Keratinocyte (primary cell): ENCODE measurements at regions not wholly inside any gene's neighbourhood (a gene's known extent, or its start where the extent isn't known, plus 50 kb on each side); places are given as distances from the start of the nearest gene placed in this dataset.

Experiments used
- CTCF ChIP-seq, 3 experiments: IDR thresholded peaks in 1 of 3; conservative IDR thresholded peaks in 1 of 3; optimal IDR thresholded peaks in 1 of 3; 2 replicates in 2 of 3; 3 replicates in 1 of 3; pipeline versions ENCODE3 to v1.5.1; 2011; ENCODE audit warnings: low read length in 3 of 3, mild to moderate bottlenecking in 3 of 3, moderate library complexity in 2 of 3, control low read depth in 1 of 3, inconsistent platforms in 1 of 3; ENCODE audit not compliant: insufficient read depth in 2 of 3; ENCODE audit errors: extremely low read depth in 1 of 3
- EZH2 ChIP-seq: IDR thresholded peaks from one replicate; pipeline ENCODE4 v1.6.1; 2012; ENCODE audit warnings: inconsistent platforms, mild to moderate bottlenecking, low read length, moderate library complexity

DNA sequence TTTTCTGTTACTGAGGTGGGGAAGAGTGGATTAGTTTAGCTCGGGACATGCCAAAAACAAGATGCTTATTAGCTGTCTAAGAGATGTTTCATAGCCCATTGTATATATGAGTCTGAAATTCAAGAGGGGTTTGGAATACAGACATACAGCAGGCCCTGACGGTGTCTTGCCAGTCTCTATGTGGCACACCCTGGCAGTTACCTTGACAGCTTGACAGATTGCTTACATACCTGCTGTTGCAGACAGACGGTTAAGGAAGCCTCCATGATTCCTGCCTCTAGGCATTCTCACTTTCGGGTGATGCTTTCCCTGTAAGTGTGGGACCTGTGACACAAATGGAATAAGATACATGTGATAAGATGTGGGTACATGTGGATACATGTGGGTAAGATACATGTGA lies 95.0 kb downstream of the QRSL1 start:
- no peak for TF ChIP-seq CTCF (optimal IDR thresholded peaks at IDR 0.05 in 1 of 3, IDR thresholded peaks at IDR 0.05 in 1 of 3, conservative IDR thresholded peaks at IDR 0.05 in 1 of 3; ENCODE audit: extremely low read depth in 1 of 3, insufficient read depth in 2 of 3, low read length in 3 of 3)
- TF ChIP-seq EZH2, result no peak
